Loucy (cell line): ENCODE measurements at regions not wholly inside any gene's neighbourhood (a gene's known extent, or its start where the extent isn't known, plus 50 kb on each side); places are given as distances from the start of the nearest gene placed in this dataset.

Experiments used
- H2AFZ ChIP-seq: fragments of 200-600 bp; sonication (generic); 2 replicates; pipeline ENCODE4 v1.6.0; 2016; ENCODE audit warnings: antibody characterized with exemption, mild to moderate bottlenecking, low read length, moderate library complexity
- H3F3A ChIP-seq: fragments of 200-600 bp; 2 replicates; pipeline ENCODE4 v1.6.0; 2016; ENCODE audit warnings: antibody characterized with exemption, low read depth, mild to moderate bottlenecking
- H3K27me3 ChIP-seq: fragments of 200-600 bp; sonication (generic); 2 replicates; pipeline ENCODE4 v1.6.1; 2014; ENCODE audit warnings: low read length, mild to moderate bottlenecking; ENCODE audit not compliant: insufficient read depth, poor library complexity, severe bottlenecking
- H3K36me3 ChIP-seq: fragments of 200-600 bp; sonication (generic); 2 replicates; pipeline ENCODE4 v1.6.1; 2016; ENCODE audit warnings: low read length; ENCODE audit not compliant: insufficient read depth
- H3K4me1 ChIP-seq: fragments of 200-600 bp; sonication (generic); 2 replicates; pipeline ENCODE4 v1.5.1; 2014; ENCODE audit warnings: low read length, mild to moderate bottlenecking; ENCODE audit not compliant: insufficient read depth, poor library complexity, severe bottlenecking
- H3K4me2 ChIP-seq: fragments of 200-600 bp; sonication (generic); 2 replicates; pipeline ENCODE4 v1.6.0; 2014; ENCODE audit warnings: antibody characterized with exemption, low read length, low read depth, mild to moderate bottlenecking; ENCODE audit not compliant: poor library complexity, severe bottlenecking
- H3K4me3 ChIP-seq: fragments of 200-600 bp; sonication (generic); 2 replicates; pipeline ENCODE4 v1.5.1; 2014; ENCODE audit warnings: low read length, mild to moderate bottlenecking, mixed read lengths; ENCODE audit not compliant: poor library complexity, severe bottlenecking
- H3K79me2 ChIP-seq: fragments of 200-600 bp; sonication (generic); 2 replicates; pipeline ENCODE4 v1.6.1; 2014; ENCODE audit warnings: low read length; ENCODE audit not compliant: insufficient read depth
- H3K9ac ChIP-seq: fragments of 200-600 bp; sonication (generic); 2 replicates; pipeline ENCODE4 v1.6.0; 2014; ENCODE audit warnings: mild to moderate bottlenecking, low read depth, low read length, moderate library complexity; ENCODE audit not compliant: poor library complexity, severe bottlenecking
- H3K9me2 ChIP-seq: fragments of 200-600 bp; sonication (generic); replicated peaks from 2 replicates; pipeline ENCODE4 v1.6.1; 2016; ENCODE audit warnings: low read depth, low read length, mixed read lengths
- H3K9me3 ChIP-seq: fragments of 200-600 bp; sonication (generic); 2 replicates; pipeline ENCODE4 v1.6.1; 2014; ENCODE audit warnings: mild to moderate bottlenecking, antibody characterized with exemption, low read length, low read depth; ENCODE audit not compliant: insufficient read depth
- H4K20me1 ChIP-seq: fragments of 200-600 bp; sonication (generic); 2 replicates; pipeline ENCODE4 v1.6.0; 2014; ENCODE audit warnings: antibody characterized with exemption, low read length, mild to moderate bottlenecking; ENCODE audit not compliant: insufficient read depth, poor library complexity, severe bottlenecking
- CTCF ChIP-seq: fragments of 200-600 bp; sonication (generic); conservative IDR thresholded peaks from 2 replicates; pipeline ENCODE4 v1.5.1; 2014; ENCODE audit warnings: mild to moderate bottlenecking, antibody characterized with exemption, low read length
- EZH2phosphoT487 ChIP-seq: fragments of 200-600 bp; IDR thresholded peaks from 2 replicates; pipeline ENCODE4 v1.6.1; 2018; ENCODE audit warnings: antibody characterized with exemption, mild to moderate bottlenecking, moderate library complexity, borderline replicate concordance

DNA sequence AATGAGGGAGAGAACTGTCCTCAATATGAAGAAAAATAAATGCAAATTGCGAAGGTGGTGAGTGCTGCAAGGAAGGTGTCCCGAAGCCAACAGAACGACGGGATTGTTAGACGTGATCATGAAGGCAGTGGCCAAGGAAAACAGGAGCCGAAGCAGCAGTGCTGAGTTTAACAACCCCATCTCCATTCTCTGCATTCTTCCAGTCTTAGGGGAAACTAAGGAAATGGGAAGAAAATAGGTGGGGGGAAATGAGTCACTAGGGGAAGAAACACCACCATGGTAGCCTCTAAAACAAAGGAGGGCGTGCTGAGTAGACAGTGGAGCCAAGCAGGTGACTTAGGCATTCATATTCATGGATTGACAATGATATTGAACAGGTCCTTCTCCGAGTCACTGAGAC is 192.2 kb upstream of the AKR1E2 start:
- no peaks in the 10 kb centered on the region for H3K9me3 ChIP-seq
- H3K27me3 ChIP-seq, result no peaks in the 10 kb centered on the region
- no peaks in the 10 kb centered on the region for H4K20me1 ChIP-seq
- TF ChIP-seq EZH2phosphoT487 (no peak), CTCF (no peak)
- no peak overlapping the region for H3K4me2 ChIP-seq
- no peak overlapping the region for H3K4me3 ChIP-seq
- H2AFZ ChIP-seq, result no peak overlapping the region
- no peaks in the 10 kb centered on the region for H3K36me3 ChIP-seq
- H3F3A ChIP-seq, result no peaks in the 10 kb centered on the region
- no peak overlapping the region for H3K9ac ChIP-seq
- no peaks in the 10 kb centered on the region for H3K4me1 ChIP-seq
- H3K9me2 ChIP-seq, result 0 out of 2 replicates have a peak, but pooled peaks cover 4% of the 10 kb centered on the region
- H3K79me2 ChIP-seq, result no peaks in the 10 kb centered on the region

GRCh38 chr10:4633186-4633585 is 192.8 kb upstream of the AKR1E2 start:
- no peak for TF ChIP-seq EZH2phosphoT487
- TF ChIP-seq CTCF, result no peak
- no peak overlapping the region for H2AFZ ChIP-seq
- H3F3A ChIP-seq, result no peaks in the 10 kb centered on the region
- H3K4me1 ChIP-seq, result no peaks in the 10 kb centered on the region
- no peak overlapping the region for H3K4me3 ChIP-seq
- H3K9ac ChIP-seq, result no peak overlapping the region
- no peaks in the 10 kb centered on the region for H3K36me3 ChIP-seq
- no peaks in the 10 kb centered on the region for H3K27me3 ChIP-seq
- 0 out of 2 replicates have a peak, but pooled peaks cover 4% of the 10 kb centered on the region for H3K9me2 ChIP-seq
- H4K20me1 ChIP-seq, result no peaks in the 10 kb centered on the region
- no peak overlapping the region for H3K4me2 ChIP-seq
- H3K79me2 ChIP-seq, result no peaks in the 10 kb centered on the region
- H3K9me3 ChIP-seq, result no peaks in the 10 kb centered on the region

DNA sequence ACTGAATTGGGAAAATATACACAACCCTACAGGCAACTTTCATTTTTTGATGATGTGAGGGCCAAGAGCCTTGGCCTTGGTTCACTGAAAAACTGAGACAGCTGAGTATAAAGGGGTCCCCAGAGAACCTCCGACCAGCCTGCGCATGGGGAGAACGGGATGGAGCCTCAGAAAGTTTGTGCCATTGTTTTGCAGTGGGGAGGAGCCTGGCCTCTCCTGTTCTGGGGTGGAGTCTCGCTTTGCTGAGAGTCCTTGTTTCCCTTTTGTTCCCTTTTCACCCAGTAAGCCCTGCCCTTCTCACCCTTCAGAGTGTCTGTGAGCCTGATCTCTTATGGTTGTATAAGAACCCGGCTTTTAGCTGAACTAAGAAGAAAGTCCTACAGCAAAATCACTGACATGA is 193.2 kb upstream of the AKR1E2 start:
- Histone ChIP-seq H3K9me3 (no peaks in the 10 kb centered on the region), H3K36me3 (no peaks in the 10 kb centered on the region), H3K4me1 (no peaks in the 10 kb centered on the region), H2AFZ (no peak overlapping the region), H3K4me3 (no peak overlapping the region), H3K9ac (no peak overlapping the region), H3K4me2 (no peak overlapping the region), H4K20me1 (no peaks in the 10 kb centered on the region), H3F3A (no peaks in the 10 kb centered on the region), H3K9me2 (0 out of 2 replicates have a peak, but pooled peaks cover 4% of the 10 kb centered on the region), H3K79me2 (no peaks in the 10 kb centered on the region), H3K27me3 (no peaks in the 10 kb centered on the region)
- TF ChIP-seq CTCF (no peak), EZH2phosphoT487 (no peak)
